Smooth muscle cell (in vitro differentiated cells): ENCODE measurements at regions not wholly inside any gene's neighbourhood (a gene's known extent, or its start where the extent isn't known, plus 50 kb on each side); places are given as distances from the start of the nearest gene placed in this dataset.

Experiments used
- DNase-seq: peaks from one replicate; lab custom pipeline; 2025; ENCODE audit not compliant: unreplicated experiment; lab: John Stamatoyannopoulos, UW
- H2AFZ ChIP-seq: fragments of 200-600 bp; sonication (generic); 2 replicates; pipeline ENCODE4 v1.6.0; 2016; ENCODE audit warnings: antibody characterized with exemption, low read depth, mild to moderate bottlenecking
- H3F3A ChIP-seq: fragments of 200-600 bp; sonication (generic); 2 replicates; pipeline ENCODE4 v1.6.0; 2017; ENCODE audit warnings: antibody characterized with exemption, low read depth
- H3K27ac ChIP-seq: fragments of 200-600 bp; sonication (generic); 2 replicates; pipeline ENCODE4 v1.5.1; 2016; ENCODE audit warnings: low read depth, mild to moderate bottlenecking
- H3K27me3 ChIP-seq: fragments of 200-600 bp; sonication (generic); 2 replicates; pipeline ENCODE4 v1.6.1; 2016; ENCODE audit warnings: low read depth, mild to moderate bottlenecking
- H3K36me3 ChIP-seq: fragments of 200-600 bp; sonication (generic); 2 replicates; pipeline ENCODE4 v1.5.1; 2016; ENCODE audit warnings: low read depth
- H3K4me1 ChIP-seq: fragments of 200-600 bp; sonication (generic); 2 replicates; pipeline ENCODE4 v1.5.1; 2016; ENCODE audit warnings: low read depth
- H3K4me2 ChIP-seq: fragments of 200-600 bp; sonication (generic); 2 replicates; pipeline ENCODE4 v1.6.0; 2016; ENCODE audit warnings: mild to moderate bottlenecking
- H3K4me3 ChIP-seq: fragments of 200-600 bp; sonication (generic); 2 replicates; pipeline ENCODE4 v1.5.1; 2016; ENCODE audit warnings: mild to moderate bottlenecking
- H3K79me2 ChIP-seq: fragments of 200-600 bp; sonication (generic); 2 replicates; pipeline ENCODE4 v1.6.0; 2016; ENCODE audit warnings: low read depth, mild to moderate bottlenecking
- H3K9ac ChIP-seq: fragments of 200-600 bp; sonication (generic); 2 replicates; pipeline ENCODE4 v1.6.0; 2016; ENCODE audit warnings: low read depth
- H3K9me3 ChIP-seq: fragments of 200-600 bp; sonication (generic); replicated peaks from 2 replicates; pipeline ENCODE4 v1.5.1; 2016; ENCODE audit warnings: low read depth
- H4K20me1 ChIP-seq: fragments of 200-600 bp; sonication (generic); 2 replicates; pipeline ENCODE4 v1.6.0; 2016; ENCODE audit warnings: low read depth
- CTCF ChIP-seq: fragments of 200-600 bp; sonication (generic); IDR thresholded peaks from 2 replicates; pipeline ENCODE4 v1.5.1; 2017; ENCODE audit warnings: borderline replicate concordance, mild to moderate bottlenecking, antibody characterized with exemption; ENCODE audit not compliant: insufficient read depth, poor library complexity, severe bottlenecking
- WGBS: methylation state at CpG from one replicate; pipeline ENCODE4 v1.1.7; 2016; ENCODE audit warnings: low lambda C conversion rate; 5-methylcytosine and 5-hydroxymethylcytosine counted together

GRCh38 chr22:44442186-44442815 is 55.7 kb downstream of the RTL6 start:
- Histone ChIP-seq H3K4me2 (no peak overlapping the region), H3K36me3 (no peaks in the 10 kb centered on the region), H4K20me1 (no peaks in the 10 kb centered on the region), H3K9ac (no peak overlapping the region), H3K79me2 (no peaks in the 10 kb centered on the region), H3K27ac (no peak overlapping the region), H3K9me3 (no peaks in the 10 kb centered on the region), H3F3A (no peaks in the 10 kb centered on the region), H2AFZ (no peak overlapping the region), H3K4me3 (no peak overlapping the region), H3K4me1 (peaks cover 4% of the 10 kb centered on the region), H3K27me3 (no peaks in the 10 kb centered on the region)
- TF ChIP-seq CTCF = no peak
- DNase-seq = no peak
- WGBS = 85% methylated on average over 12 of the region's 12 CpGs

DNA sequence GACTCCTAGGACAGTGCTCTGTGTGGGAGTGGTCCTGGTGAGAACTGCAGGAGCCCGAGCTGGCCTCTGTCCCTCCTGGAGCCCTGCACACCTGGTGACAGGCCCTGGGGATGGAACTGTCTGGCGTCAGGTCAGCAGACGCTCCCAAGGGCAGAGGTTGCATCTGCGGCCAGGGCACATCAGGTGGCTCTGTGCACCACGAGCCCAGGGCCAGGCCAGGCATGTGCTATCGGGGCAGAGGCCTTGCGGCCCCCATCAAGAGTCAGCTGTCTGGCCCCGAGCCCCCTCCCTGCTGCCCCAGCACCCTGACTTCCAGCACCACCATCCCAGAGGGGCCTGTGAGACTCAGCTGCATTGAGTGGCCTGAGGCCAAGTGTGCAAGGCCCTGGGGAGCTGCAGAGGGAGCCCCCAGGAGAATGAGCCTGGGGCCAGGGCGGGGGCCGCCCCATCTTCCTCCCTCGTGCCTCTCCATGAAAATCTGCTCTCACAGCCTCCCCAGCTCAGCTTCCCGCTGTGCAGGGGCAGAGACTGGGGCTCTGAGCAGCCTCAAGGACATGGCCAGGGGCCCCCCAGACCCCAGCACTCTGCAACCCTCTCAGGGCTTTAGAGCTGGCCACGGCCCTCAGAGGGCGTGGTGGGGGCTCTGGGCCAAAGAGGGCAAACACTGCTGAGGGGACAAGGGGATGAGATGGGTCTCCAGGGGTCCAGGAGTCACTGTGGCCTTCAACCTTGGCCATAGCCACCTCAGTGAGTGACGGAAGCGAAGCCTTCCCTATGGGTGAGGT is 56.4 kb downstream of the RTL6 start:
- H3K9ac ChIP-seq = no peak overlapping the region
- H3K4me3 ChIP-seq = no peak overlapping the region
- no peaks in the 10 kb centered on the region for H3K79me2 ChIP-seq
- no peaks in the 10 kb centered on the region for H4K20me1 ChIP-seq
- H3K27me3 ChIP-seq = no peaks in the 10 kb centered on the region
- DNase-seq = no peak
- no peak overlapping the region for H2AFZ ChIP-seq
- no peaks in the 10 kb centered on the region for H3K9me3 ChIP-seq
- peaks cover 4% of the 10 kb centered on the region for H3K4me1 ChIP-seq
- H3K36me3 ChIP-seq = no peaks in the 10 kb centered on the region
- TF ChIP-seq CTCF = no peak
- no peak overlapping the region for H3K27ac ChIP-seq
- no peak overlapping the region for H3K4me2 ChIP-seq
- 83% methylated on average over 16 of the region's 16 CpGs for WGBS
- no peaks in the 10 kb centered on the region for H3F3A ChIP-seq

- no peaks in the 10 kb centered on the region for H3K9me3 ChIP-seq
- no peaks in the 10 kb centered on the region for H4K20me1 ChIP-seq
- no peak for TF ChIP-seq CTCF
- H3K4me1 ChIP-seq = peaks cover 4% of the 10 kb centered on the region
- 87% methylated on average over 19 of the region's 19 CpGs for WGBS
- H3K9ac ChIP-seq = no peak overlapping the region
- no peaks in the 10 kb centered on the region for H3K27me3 ChIP-seq
- no peak overlapping the region for H3K27ac ChIP-seq
- H3F3A ChIP-seq = no peaks in the 10 kb centered on the region
- H3K4me3 ChIP-seq = no peak overlapping the region
- H2AFZ ChIP-seq = no peak overlapping the region
- H3K36me3 ChIP-seq = no peaks in the 10 kb centered on the region
- DNase-seq = no peak
- H3K4me2 ChIP-seq = no peak overlapping the region
- H3K79me2 ChIP-seq = no peaks in the 10 kb centered on the region
These were observed 57.5 kb downstream of the RTL6 start for GRCh38 chr22:44440224-44441160.
